OCI-LY1 (cell line): ENCODE measurements at regions not wholly inside any gene's neighbourhood (a gene's known extent, or its start where the extent isn't known, plus 50 kb on each side); places are given as distances from the start of the nearest gene placed in this dataset.

Source experiments
- H2AFZ ChIP-seq: fragments of 200-600 bp; sonication (generic), shearing (Covaris generic); 2 replicates; pipeline ENCODE4 v1.6.0; 2014; ENCODE audit warnings: antibody characterized with exemption, mild to moderate bottlenecking, low read length
- H3F3A ChIP-seq: fragments of 200-600 bp; sonication (generic), shearing (Covaris generic); 2 replicates; pipeline ENCODE4 v1.6.0; 2014; ENCODE audit warnings: mild to moderate bottlenecking, antibody characterized with exemption, low read length, moderate library complexity; ENCODE audit not compliant: insufficient read depth
- H3K27ac ChIP-seq: fragments of 200-600 bp; sonication (generic); 2 replicates; pipeline ENCODE4 v1.5.1; 2014; ENCODE audit warnings: low read length, mixed run types, mild to moderate bottlenecking, low read depth; ENCODE audit not compliant: poor library complexity, severe bottlenecking
- H3K27me3 ChIP-seq: fragments of 200-600 bp; sonication (generic); 2 replicates; pipeline ENCODE4 v1.6.0; 2014; ENCODE audit warnings: antibody characterized with exemption, mild to moderate bottlenecking, low read length, moderate library complexity; ENCODE audit not compliant: insufficient read depth
- H3K36me3 ChIP-seq: fragments of 200-600 bp; sonication (generic); 2 replicates; pipeline ENCODE4 v1.6.1; 2014; ENCODE audit warnings: mild to moderate bottlenecking, antibody characterized with exemption, low read length, moderate library complexity, mixed read lengths; ENCODE audit not compliant: insufficient read depth
- H3K4me1 ChIP-seq: fragments of 200-600 bp; sonication (generic); 2 replicates; pipeline ENCODE4 v1.5.1; 2014; ENCODE audit warnings: mild to moderate bottlenecking, low read length, moderate library complexity; ENCODE audit not compliant: insufficient read depth, severe bottlenecking
- H3K4me2 ChIP-seq: fragments of 200-600 bp; sonication (generic), shearing (Covaris generic); 2 replicates; pipeline ENCODE4 v1.6.1; 2014; ENCODE audit warnings: low read length
- H3K4me3 ChIP-seq: fragments of 200-600 bp; sonication (generic); 2 replicates; pipeline ENCODE4 v1.5.1; 2014; ENCODE audit warnings: low read length, low read depth, mild to moderate bottlenecking, mixed read lengths; ENCODE audit not compliant: poor library complexity, severe bottlenecking
- H3K79me2 ChIP-seq: fragments of 200-600 bp; shearing (Covaris generic); 2 replicates; pipeline ENCODE4 v1.6.1; 2016; ENCODE audit warnings: mixed run types, low read length, mixed read lengths; ENCODE audit not compliant: insufficient read depth
- H3K9ac ChIP-seq: fragments of 200-600 bp; sonication (generic), shearing (Covaris generic); 2 replicates; pipeline ENCODE4 v1.6.1; 2014; ENCODE audit warnings: mild to moderate bottlenecking, low read length, mixed read lengths
- H3K9me2 ChIP-seq: fragments of 200-600 bp; sonication (generic), shearing (Covaris generic); 2 replicates; pipeline ENCODE4 v1.6.1; 2014; ENCODE audit warnings: low read depth, mild to moderate bottlenecking, low read length, mixed read lengths
- H3K9me3 ChIP-seq: fragments of 200-600 bp; shearing (Covaris generic); 2 replicates; pipeline ENCODE4 v1.6.1; 2014; ENCODE audit warnings: low read length, mixed read lengths
- H4K20me1 ChIP-seq: fragments of 200-600 bp; sonication (generic), shearing (Covaris generic); 2 replicates; pipeline ENCODE4 v1.6.0; 2016; ENCODE audit warnings: mild to moderate bottlenecking, low read length; ENCODE audit not compliant: insufficient read depth
- EZH2 ChIP-seq: fragments of 200-600 bp; sonication (generic), shearing (Covaris generic); IDR thresholded peaks from 2 replicates; pipeline ENCODE4 v1.8.0; 2017; ENCODE audit warnings: borderline replicate concordance, mixed run types, mild to moderate bottlenecking, antibody characterized with exemption, low read length, moderate library complexity, mixed read lengths
- TF ChIP-seq, protein P1 (sequence below): fragments of 200-600 bp; sonication (generic), shearing (Covaris generic); IDR thresholded peaks from 2 replicates; pipeline ENCODE4 v1.5.1; 2017; ENCODE audit warnings: mild to moderate bottlenecking, antibody characterized with exemption, low read length, moderate library complexity, mixed read lengths

DNA sequence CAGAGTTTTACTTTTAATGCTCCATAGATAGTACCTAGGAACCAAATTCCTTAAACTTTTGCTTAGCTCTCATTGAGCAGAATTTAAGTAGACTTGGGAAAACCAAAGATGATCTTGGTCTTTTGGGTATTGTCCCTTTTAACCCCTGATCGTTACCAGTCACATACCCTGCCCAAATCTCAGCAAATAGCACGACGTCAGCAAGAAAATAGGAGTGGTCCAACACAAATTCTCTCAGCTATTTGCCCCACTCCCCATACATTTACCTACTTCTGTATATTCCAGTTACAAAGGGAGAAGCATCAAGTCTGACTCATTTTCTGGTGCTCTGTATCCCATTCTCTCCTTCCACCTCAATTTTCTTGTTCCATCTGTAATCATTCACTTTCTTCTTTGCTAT, 387.3 kb downstream of the CCDC85A start:
- Histone ChIP-seq H3K27ac (no peak overlapping the region), H4K20me1 (no peaks in the 10 kb centered on the region), H3K4me2 (no peak overlapping the region), H3K9ac (no peak overlapping the region), H3K9me2 (no peaks in the 10 kb centered on the region), H3K4me3 (no peak overlapping the region), H3K36me3 (no peaks in the 10 kb centered on the region), H3K9me3 (no peaks in the 10 kb centered on the region), H3K27me3 (no peaks in the 10 kb centered on the region), H3K79me2 (no peaks in the 10 kb centered on the region), H2AFZ (no peak overlapping the region), H3F3A (no peaks in the 10 kb centered on the region), H3K4me1 (no peaks in the 10 kb centered on the region)
- TF ChIP-seq EZH2, result no peak
- TF ChIP-seq, protein P1, sequence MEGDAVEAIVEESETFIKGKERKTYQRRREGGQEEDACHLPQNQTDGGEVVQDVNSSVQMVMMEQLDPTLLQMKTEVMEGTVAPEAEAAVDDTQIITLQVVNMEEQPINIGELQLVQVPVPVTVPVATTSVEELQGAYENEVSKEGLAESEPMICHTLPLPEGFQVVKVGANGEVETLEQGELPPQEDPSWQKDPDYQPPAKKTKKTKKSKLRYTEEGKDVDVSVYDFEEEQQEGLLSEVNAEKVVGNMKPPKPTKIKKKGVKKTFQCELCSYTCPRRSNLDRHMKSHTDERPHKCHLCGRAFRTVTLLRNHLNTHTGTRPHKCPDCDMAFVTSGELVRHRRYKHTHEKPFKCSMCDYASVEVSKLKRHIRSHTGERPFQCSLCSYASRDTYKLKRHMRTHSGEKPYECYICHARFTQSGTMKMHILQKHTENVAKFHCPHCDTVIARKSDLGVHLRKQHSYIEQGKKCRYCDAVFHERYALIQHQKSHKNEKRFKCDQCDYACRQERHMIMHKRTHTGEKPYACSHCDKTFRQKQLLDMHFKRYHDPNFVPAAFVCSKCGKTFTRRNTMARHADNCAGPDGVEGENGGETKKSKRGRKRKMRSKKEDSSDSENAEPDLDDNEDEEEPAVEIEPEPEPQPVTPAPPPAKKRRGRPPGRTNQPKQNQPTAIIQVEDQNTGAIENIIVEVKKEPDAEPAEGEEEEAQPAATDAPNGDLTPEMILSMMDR, result no peak

DNA sequence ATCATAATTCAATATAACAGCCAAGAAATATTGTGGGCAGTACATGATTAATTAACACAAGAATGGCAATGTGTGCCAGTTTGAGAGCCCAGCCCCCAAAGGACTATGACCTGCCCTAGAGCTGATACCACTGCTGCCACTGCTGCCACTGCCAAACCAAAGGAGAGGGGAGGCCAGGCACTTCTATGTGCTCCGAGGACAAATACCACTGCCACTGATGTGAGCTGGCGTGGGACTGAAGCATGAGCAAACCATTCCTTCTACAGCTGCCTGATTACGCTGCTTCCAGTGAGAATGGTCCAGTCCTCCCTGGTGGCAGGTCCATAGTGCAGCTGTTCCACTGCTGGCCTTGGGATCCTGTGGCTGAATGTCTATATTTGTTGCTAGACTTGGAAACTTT, 392.2 kb downstream of the CCDC85A start:
- Histone ChIP-seq H4K20me1 (no peaks in the 10 kb centered on the region), H3F3A (no peaks in the 10 kb centered on the region), H2AFZ (no peak overlapping the region), H3K4me2 (no peak overlapping the region), H3K27ac (no peak overlapping the region), H3K79me2 (no peaks in the 10 kb centered on the region), H3K4me1 (no peaks in the 10 kb centered on the region), H3K27me3 (no peaks in the 10 kb centered on the region), H3K4me3 (no peak overlapping the region), H3K36me3 (no peaks in the 10 kb centered on the region), H3K9me2 (no peaks in the 10 kb centered on the region), H3K9me3 (no peaks in the 10 kb centered on the region), H3K9ac (no peak overlapping the region)
- no peak for TF ChIP-seq EZH2
- TF ChIP-seq, protein P1, result no peak

DNA sequence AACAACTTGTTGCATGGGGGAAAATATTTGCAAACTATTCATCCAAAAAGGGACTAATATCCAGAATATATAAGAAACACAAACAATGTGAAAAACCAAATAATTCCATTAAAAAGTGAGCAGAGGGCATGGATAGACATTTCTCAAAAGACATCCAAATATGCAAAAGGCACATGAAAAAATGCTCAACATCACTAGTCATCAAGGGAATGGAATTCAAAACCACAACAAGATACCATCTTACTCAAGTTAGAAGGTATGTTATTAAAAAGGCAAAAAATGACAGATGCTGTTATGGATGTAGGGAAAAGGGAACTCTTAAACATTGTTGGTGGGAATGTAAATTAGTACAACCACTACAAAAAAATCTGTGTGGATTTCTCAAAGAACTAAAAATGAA, 396.5 kb downstream of the CCDC85A start:
- H3K27me3 ChIP-seq, result no peaks in the 10 kb centered on the region
- TF ChIP-seq, protein P1, result no peak
- TF ChIP-seq EZH2, result no peak
- no peak overlapping the region for H3K4me2 ChIP-seq
- H3K4me1 ChIP-seq, result no peaks in the 10 kb centered on the region
- no peaks in the 10 kb centered on the region for H3K36me3 ChIP-seq
- no peaks in the 10 kb centered on the region for H3K79me2 ChIP-seq
- no peak overlapping the region for H3K9ac ChIP-seq
- no peak overlapping the region for H3K4me3 ChIP-seq
- H3K9me3 ChIP-seq, result no peaks in the 10 kb centered on the region
- no peak overlapping the region for H3K27ac ChIP-seq
- no peak overlapping the region for H2AFZ ChIP-seq
- H4K20me1 ChIP-seq, result no peaks in the 10 kb centered on the region
- no peaks in the 10 kb centered on the region for H3K9me2 ChIP-seq
- H3F3A ChIP-seq, result no peaks in the 10 kb centered on the region
